Kidney (tissue), 13 donors: ENCODE measurements at regions not wholly inside any gene's neighbourhood (a gene's known extent, or its start where the extent isn't known, plus 50 kb on each side); places are given as distances from the start of the nearest gene placed in this dataset.

Experiments used
- DNase-seq, 5 donors: peaks; one replicate each; pipeline ENCODE4 v3.0.0-alpha.2; 2013 to 2020
- FAIRE-seq: peaks from 2 replicates; lab custom pipeline; 2012; peaks lifted over from hg19 to GRCh38; lab: Jason Lieb, UNC
- H3K27ac ChIP-seq, 2 donors: one replicate each; pipeline ENCODE4 v1.7.0; 2013; ENCODE audit warnings: low read depth in 2 of 2, low read length in 2 of 2, inconsistent platforms in 1 of 2
- H3K27me3 ChIP-seq: one replicate; pipeline ENCODE4 v1.7.1; 2013; ENCODE audit warnings: low read length, inconsistent platforms; ENCODE audit not compliant: control insufficient read depth, insufficient read depth
- H3K36me3 ChIP-seq, 3 donors: one replicate each; pipeline versions ENCODE4 v1.7.0 to v1.7.1; 2013; ENCODE audit warnings: low read length in 3 of 3, control low read depth in 1 of 3, inconsistent platforms in 1 of 3; ENCODE audit not compliant: insufficient read depth in 3 of 3, control insufficient read depth in 2 of 3
- H3K4me1 ChIP-seq, 3 donors: one replicate each; pipeline versions ENCODE4 v1.7.0 to v1.7.1; 2013; ENCODE audit warnings: low read length in 3 of 3, inconsistent platforms in 1 of 3, low read depth in 1 of 3; ENCODE audit not compliant: control insufficient read depth in 2 of 3, insufficient read depth in 2 of 3
- H3K4me3 ChIP-seq, 3 donors: one replicate each; pipeline versions ENCODE4 v1.7.0 to v1.8.1; 2013; ENCODE audit warnings: low read length in 3 of 3, control low read depth in 1 of 3, inconsistent platforms in 1 of 3
- H3K9ac ChIP-seq, 3 donors: one replicate each; pipeline versions ENCODE4 v1.7.0 to v1.7.1; 2013; ENCODE audit warnings: low read length in 3 of 3, control low read depth in 1 of 3, inconsistent platforms in 1 of 3
- H3K9me3 ChIP-seq, 3 donors: one replicate each; pipeline versions ENCODE4 v1.7.0 to v1.7.1; 2013; ENCODE audit warnings: low read length in 3 of 3, control low read depth in 1 of 3, inconsistent platforms in 1 of 3; ENCODE audit not compliant: control insufficient read depth in 2 of 3, insufficient read depth in 1 of 3
- intact Hi-C: fragments of 100-400 bp; cut with DNase I; formaldehyde crosslinking; loops from one replicate; pipeline ENCODE4 v1.11.1; 2022
- TF ChIP-seq, protein P1 (sequence below): IDR thresholded peaks from 3 replicates; pipeline ENCODE4 v1.5.1; 2012; ENCODE audit warnings: mild to moderate bottlenecking, moderate library complexity, borderline replicate concordance; ENCODE audit not compliant: insufficient read depth; ENCODE audit errors: extremely low read depth
- donor health status: control.
- donor health status: control.
- donor health status: control.
- donor health status: control.
- donor health status: control.
- donor health status: DM: yes; HTN: yes; CAD: no.
- donor health status: Normal renal cell carcinoma (clear cell type).

DNA sequence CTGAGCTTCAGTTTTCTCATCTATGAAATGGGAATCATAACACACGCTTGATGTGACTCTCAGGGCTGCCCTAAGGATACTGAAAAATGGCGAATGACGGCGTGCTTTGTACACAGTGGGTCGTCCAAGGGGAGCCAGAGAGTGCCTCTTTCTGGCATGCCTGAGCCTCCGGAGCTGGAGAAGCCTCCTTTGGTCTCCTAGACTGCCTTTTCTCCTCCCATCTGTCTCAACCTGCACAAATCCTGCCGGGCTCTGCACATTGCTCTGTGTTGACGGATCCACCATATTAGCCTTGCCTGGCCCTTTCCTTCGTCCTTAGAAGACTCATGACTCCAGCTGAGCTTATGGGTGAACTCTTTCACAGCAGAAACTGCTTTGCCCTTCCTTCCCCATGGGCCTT lies 220.9 kb downstream of the TSHZ3 start:
- H3K9ac ChIP-seq, result no peak overlapping the region
- H3K9me3 ChIP-seq, result no peaks in the 10 kb centered on the region
- TF ChIP-seq, protein P1, sequence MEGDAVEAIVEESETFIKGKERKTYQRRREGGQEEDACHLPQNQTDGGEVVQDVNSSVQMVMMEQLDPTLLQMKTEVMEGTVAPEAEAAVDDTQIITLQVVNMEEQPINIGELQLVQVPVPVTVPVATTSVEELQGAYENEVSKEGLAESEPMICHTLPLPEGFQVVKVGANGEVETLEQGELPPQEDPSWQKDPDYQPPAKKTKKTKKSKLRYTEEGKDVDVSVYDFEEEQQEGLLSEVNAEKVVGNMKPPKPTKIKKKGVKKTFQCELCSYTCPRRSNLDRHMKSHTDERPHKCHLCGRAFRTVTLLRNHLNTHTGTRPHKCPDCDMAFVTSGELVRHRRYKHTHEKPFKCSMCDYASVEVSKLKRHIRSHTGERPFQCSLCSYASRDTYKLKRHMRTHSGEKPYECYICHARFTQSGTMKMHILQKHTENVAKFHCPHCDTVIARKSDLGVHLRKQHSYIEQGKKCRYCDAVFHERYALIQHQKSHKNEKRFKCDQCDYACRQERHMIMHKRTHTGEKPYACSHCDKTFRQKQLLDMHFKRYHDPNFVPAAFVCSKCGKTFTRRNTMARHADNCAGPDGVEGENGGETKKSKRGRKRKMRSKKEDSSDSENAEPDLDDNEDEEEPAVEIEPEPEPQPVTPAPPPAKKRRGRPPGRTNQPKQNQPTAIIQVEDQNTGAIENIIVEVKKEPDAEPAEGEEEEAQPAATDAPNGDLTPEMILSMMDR, result no peak
- H3K36me3 ChIP-seq, result no peaks in the 10 kb centered on the region
- DNase-seq (no peak), FAIRE-seq (no peak)
- intact Hi-C loops, result no loop called here
- H3K4me1 ChIP-seq, result no peaks in the 10 kb centered on the region
- no peak overlapping the region for H3K27ac ChIP-seq
- no peaks in the 10 kb centered on the region for H3K27me3 ChIP-seq
- H3K4me3 ChIP-seq, result no peak overlapping the region

DNA sequence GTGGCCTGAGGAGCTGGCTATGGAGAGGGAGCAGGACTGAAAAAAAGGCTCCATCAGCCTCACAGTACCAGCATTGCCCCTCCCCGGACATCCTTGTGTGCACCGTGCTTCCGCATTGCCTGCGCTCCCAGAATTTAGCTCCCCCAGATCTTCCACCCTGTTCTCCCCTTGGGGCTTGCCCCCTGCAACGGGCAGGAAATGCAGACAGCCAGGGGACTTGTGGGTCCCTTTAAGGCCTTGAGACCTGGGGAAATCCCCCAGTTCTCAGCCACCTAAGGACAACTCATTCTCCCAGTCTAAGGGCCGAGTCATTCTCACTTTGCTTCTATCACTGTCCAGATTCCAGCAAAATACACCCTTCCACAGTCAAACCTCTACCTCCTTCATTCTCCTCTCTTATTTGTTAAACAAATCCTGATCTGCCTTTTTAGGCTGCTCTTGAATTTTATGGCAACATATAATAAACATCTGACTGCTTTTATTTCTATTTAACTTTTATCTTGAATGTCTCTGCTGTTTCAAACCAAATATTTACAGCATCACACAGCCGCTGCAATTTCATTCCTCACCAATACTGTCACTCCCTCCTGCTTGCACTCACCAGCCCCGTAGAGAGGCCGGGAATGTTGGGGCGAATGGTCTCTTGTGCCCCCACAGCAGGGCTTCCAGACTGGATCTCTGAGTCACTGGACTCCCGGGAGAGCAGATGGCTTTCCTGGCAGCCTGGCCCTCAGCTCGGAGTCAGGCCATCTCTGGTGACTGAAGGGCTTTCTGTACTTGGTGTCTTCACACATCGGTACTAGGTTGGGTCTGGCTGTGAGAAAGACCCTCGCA lies 221.9 kb downstream of the TSHZ3 start:
- Histone ChIP-seq H3K36me3 (no peaks in the 10 kb centered on the region), H3K27me3 (no peaks in the 10 kb centered on the region), H3K27ac (no peak overlapping the region), H3K9me3 (no peaks in the 10 kb centered on the region), H3K9ac (no peak overlapping the region), H3K4me1 (no peaks in the 10 kb centered on the region), H3K4me3 (no peak overlapping the region)
- intact Hi-C loops, result no loop called here
- TF ChIP-seq, protein P1, result no peak
- FAIRE-seq, result no peak
- DNase-seq, result no peak

DNA sequence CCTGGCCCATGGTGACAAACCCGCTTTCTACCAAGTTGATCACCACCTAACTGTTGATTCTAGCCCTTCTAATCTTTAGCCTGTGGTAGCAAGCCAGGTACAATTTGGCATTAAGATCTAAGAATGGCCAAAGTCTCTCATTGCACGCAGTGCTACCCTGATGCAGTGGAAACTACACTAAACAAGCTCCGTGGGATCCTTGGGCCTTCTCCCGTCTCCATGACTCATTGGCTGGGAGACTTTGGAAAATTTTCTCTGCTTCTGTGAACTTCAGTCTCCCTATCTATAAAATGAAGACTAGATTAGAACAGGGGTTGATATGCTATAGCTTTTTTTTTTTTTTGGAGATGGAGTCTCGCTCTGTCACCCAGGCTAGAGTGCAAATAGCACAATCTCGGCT lies 223.0 kb downstream of the TSHZ3 start:
- Histone ChIP-seq H3K4me3 (no peak overlapping the region), H3K27me3 (no peaks in the 10 kb centered on the region), H3K4me1 (no peaks in the 10 kb centered on the region), H3K9me3 (no peaks in the 10 kb centered on the region), H3K27ac (no peak overlapping the region), H3K36me3 (no peaks in the 10 kb centered on the region), H3K9ac (no peak overlapping the region)
- FAIRE-seq, result no peak
- intact Hi-C loops, result no loop called here
- DNase-seq, result no peak
- TF ChIP-seq, protein P1, result no peak
